Transverse colon (tissue), 4 donors: ENCODE measurements at regions not wholly inside any gene's neighbourhood (a gene's known extent, or its start where the extent isn't known, plus 50 kb on each side); places are given as distances from the start of the nearest gene placed in this dataset.

ENCODE experiments used
- EP300 ChIP-seq: sonication (generic); formaldehyde crosslinking; IDR thresholded peaks from one replicate; pipeline ENCODE4 v1.6.1; 2017; ENCODE audit warnings: antibody characterized with exemption, low read depth
- POLR2A ChIP-seq: fragments of 450-650 bp; IDR thresholded peaks from one replicate; pipeline ENCODE4 v1.6.1; 2016; ENCODE audit warnings: antibody characterized with exemption, mild to moderate bottlenecking, moderate library complexity
- POLR2AphosphoS5 ChIP-seq, 3 donors: sonication (generic); formaldehyde crosslinking; IDR thresholded peaks; one replicate each; pipeline ENCODE4 v1.6.1; 2016; ENCODE audit warnings: antibody characterized with exemption in 3 of 3
- TF ChIP-seq, protein P1 (sequence below), 5 experiments: fragments of 200-600 bp in 3 of 5; fragments of 450-650 bp in 2 of 5; sonication (generic) in 3 of 5; IDR thresholded peaks; 1 replicate in 2 of 5; 2 replicates in 3 of 5; pipeline ENCODE4 v1.5.1; 2016 to 2017; ENCODE audit warnings: antibody characterized with exemption in 5 of 5, inconsistent platforms in 3 of 5, mild to moderate bottlenecking in 2 of 5, moderate library complexity in 1 of 5

DNA sequence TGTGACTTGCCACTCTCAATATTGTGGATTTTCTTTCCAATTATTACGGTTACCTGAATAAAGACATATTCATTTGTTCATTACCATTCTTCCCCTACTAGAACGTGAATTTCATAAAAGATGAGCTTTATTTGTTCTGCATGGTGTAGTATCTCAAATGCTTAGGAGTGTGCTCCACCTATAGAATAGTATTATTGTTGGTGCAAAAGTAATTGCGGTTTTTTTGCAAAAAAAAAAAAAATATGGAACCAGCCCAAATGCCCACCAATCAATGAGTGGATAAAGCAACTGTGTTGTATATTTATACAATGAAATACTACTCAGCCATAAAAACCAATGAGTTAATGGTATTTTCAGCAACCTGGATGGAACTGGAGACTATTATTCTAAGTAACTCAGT lies 525.5 kb upstream of the PRKX start:
- TF ChIP-seq, protein P1, sequence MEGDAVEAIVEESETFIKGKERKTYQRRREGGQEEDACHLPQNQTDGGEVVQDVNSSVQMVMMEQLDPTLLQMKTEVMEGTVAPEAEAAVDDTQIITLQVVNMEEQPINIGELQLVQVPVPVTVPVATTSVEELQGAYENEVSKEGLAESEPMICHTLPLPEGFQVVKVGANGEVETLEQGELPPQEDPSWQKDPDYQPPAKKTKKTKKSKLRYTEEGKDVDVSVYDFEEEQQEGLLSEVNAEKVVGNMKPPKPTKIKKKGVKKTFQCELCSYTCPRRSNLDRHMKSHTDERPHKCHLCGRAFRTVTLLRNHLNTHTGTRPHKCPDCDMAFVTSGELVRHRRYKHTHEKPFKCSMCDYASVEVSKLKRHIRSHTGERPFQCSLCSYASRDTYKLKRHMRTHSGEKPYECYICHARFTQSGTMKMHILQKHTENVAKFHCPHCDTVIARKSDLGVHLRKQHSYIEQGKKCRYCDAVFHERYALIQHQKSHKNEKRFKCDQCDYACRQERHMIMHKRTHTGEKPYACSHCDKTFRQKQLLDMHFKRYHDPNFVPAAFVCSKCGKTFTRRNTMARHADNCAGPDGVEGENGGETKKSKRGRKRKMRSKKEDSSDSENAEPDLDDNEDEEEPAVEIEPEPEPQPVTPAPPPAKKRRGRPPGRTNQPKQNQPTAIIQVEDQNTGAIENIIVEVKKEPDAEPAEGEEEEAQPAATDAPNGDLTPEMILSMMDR (IDR thresholded peaks at IDR 0.05) = no peak
- no peak for TF ChIP-seq POLR2A
- TF ChIP-seq EP300 = no peak
- no peak for TF ChIP-seq POLR2AphosphoS5 (IDR thresholded peaks at IDR 0.05)
